C4-2B (cell line): ENCODE measurements at regions not wholly inside any gene's neighbourhood (a gene's known extent, or its start where the extent isn't known, plus 50 kb on each side); places are given as distances from the start of the nearest gene placed in this dataset.

Source experiments
- CTCF ChIP-seq: fragments of 450-650 bp; conservative IDR thresholded peaks from 2 replicates; pipeline ENCODE4 v1.5.1; 2017; ENCODE audit warnings: mild to moderate bottlenecking
- ZFX ChIP-seq: fragments of 450-650 bp; IDR thresholded peaks from 2 replicates; pipeline ENCODE4 v1.6.1; 2017

- no peak for TF ChIP-seq CTCF
- no peak for TF ChIP-seq ZFX
Measured at GRCh38 chr1:239511875-239512274, 125.5 kb downstream of the CHRM3 start.
